ENCODE measurements at regions not wholly inside any gene's neighbourhood (a gene's known extent, or its start where the extent isn't known, plus 50 kb on each side); places are given as distances from the start of the nearest gene placed in this dataset.

DNA sequence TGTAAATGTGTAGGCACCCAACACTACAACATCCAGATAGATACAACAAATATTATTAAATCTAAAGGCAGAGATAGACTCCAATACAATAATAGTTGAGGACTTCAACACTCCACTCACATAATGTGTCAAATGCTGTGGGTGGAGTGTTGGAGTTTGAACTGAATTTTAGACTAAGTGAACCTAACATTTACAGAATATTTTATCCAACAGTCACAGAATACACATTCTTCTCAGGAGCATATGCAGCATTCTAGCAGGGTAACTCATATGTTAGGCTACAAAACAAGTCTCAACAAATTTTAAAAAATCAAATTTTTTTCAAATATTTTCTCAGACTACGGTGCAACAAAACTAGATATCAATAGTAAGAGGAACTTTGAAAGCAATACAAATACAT is 648.7 kb upstream of the CDH18 start:
- TF ChIP-seq CTCF (IDR thresholded peaks at IDR 0.05; ENCODE audit: low read depth, low read length) (no peak), EZH2phosphoT487 (IDR thresholded peaks at IDR 0.05; ENCODE audit: low read depth) (no peak)
